DOHH2 (cell line): ENCODE measurements at regions not wholly inside any gene's neighbourhood (a gene's known extent, or its start where the extent isn't known, plus 50 kb on each side); places are given as distances from the start of the nearest gene placed in this dataset.

Experiments
- CTCF ChIP-seq: fragments of 200-600 bp; sonication (generic); IDR thresholded peaks from one replicate; pipeline ENCODE4 v1.5.1; 2014; ENCODE audit warnings: antibody characterized with exemption, mild to moderate bottlenecking, low read depth, low read length; ENCODE audit not compliant: poor library complexity, severe bottlenecking
- EZH2phosphoT487 ChIP-seq: fragments of 200-600 bp; sonication (generic); IDR thresholded peaks from 2 replicates; pipeline ENCODE4 v1.6.1; 2017; ENCODE audit warnings: borderline replicate concordance, mild to moderate bottlenecking, antibody characterized with exemption, low read length, moderate library complexity, mixed read lengths

GRCh38 chr2:145036421-145037011, 516.6 kb upstream of the ZEB2 start:
- TF ChIP-seq CTCF (no peak), EZH2phosphoT487 (no peak)
